Thyroid gland (tissue), 4 donors: ENCODE measurements at regions not wholly inside any gene's neighbourhood (a gene's known extent, or its start where the extent isn't known, plus 50 kb on each side); places are given as distances from the start of the nearest gene placed in this dataset.

Experiments used
- POLR2A ChIP-seq, 2 donors: fragments of 450-650 bp; IDR thresholded peaks; one replicate each; pipeline ENCODE4 v1.6.1; 2017; ENCODE audit warnings: antibody characterized with exemption in 2 of 2, mild to moderate bottlenecking in 2 of 2, moderate library complexity in 1 of 2
- TF ChIP-seq, protein P1 (sequence below), 6 experiments: fragments of 200-600 bp in 3 of 6; fragments of 450-650 bp in 3 of 6; sonication (generic) in 3 of 6; IDR thresholded peaks; one replicate each; pipeline ENCODE4 v1.5.1; 2016 to 2019; ENCODE audit warnings: antibody characterized with exemption in 6 of 6, mild to moderate bottlenecking in 2 of 6, inconsistent platforms in 1 of 6, moderate library complexity in 1 of 6

DNA sequence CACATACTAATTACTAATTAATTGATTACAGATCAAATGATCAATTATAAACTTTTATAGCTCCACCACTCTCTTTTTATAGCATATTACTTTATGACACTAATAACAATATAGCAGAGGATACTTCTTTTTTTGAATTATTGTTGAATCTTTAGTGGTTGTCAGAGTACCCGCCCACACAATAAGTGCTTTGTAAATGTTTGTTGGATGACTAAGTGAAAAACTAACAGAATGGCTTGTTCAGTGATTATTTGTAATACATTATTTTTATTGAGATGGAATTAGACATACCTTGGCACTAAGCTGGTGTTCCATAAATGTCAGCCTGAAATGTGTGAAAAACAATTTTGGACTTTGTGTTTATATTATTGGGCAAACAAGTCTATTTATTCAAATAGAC is 670.5 kb upstream of the ATXN7L3B start:
- TF ChIP-seq, protein P1, sequence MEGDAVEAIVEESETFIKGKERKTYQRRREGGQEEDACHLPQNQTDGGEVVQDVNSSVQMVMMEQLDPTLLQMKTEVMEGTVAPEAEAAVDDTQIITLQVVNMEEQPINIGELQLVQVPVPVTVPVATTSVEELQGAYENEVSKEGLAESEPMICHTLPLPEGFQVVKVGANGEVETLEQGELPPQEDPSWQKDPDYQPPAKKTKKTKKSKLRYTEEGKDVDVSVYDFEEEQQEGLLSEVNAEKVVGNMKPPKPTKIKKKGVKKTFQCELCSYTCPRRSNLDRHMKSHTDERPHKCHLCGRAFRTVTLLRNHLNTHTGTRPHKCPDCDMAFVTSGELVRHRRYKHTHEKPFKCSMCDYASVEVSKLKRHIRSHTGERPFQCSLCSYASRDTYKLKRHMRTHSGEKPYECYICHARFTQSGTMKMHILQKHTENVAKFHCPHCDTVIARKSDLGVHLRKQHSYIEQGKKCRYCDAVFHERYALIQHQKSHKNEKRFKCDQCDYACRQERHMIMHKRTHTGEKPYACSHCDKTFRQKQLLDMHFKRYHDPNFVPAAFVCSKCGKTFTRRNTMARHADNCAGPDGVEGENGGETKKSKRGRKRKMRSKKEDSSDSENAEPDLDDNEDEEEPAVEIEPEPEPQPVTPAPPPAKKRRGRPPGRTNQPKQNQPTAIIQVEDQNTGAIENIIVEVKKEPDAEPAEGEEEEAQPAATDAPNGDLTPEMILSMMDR (IDR thresholded peaks at IDR 0.05): no peak
- TF ChIP-seq POLR2A (IDR thresholded peaks at IDR 0.05): no peak
